ACC112 (cell line): ENCODE measurements at regions not wholly inside any gene's neighbourhood (a gene's known extent, or its start where the extent isn't known, plus 50 kb on each side); places are given as distances from the start of the nearest gene placed in this dataset.

Experiments
- H2AFZ ChIP-seq: fragments of 200-600 bp; sonication (generic); one replicate; pipeline ENCODE4 v1.6.0; 2017; ENCODE audit warnings: antibody characterized with exemption, low read length; ENCODE audit not compliant: unreplicated experiment
- H3K27ac ChIP-seq: fragments of 200-600 bp; sonication (generic); 2 replicates; pipeline ENCODE4 v1.5.1; 2014; ENCODE audit warnings: low read depth, mild to moderate bottlenecking, antibody characterized with exemption, low read length, moderate library complexity
- H3K27me3 ChIP-seq: fragments of 200-600 bp; sonication (generic); 2 replicates; pipeline ENCODE4 v1.6.1; 2014; ENCODE audit warnings: mild to moderate bottlenecking, antibody characterized with exemption, low read length, moderate library complexity, mixed read lengths; ENCODE audit not compliant: insufficient read depth
- H3K36me3 ChIP-seq: fragments of 200-600 bp; sonication (generic); 2 replicates; pipeline ENCODE4 v1.6.1; 2016; ENCODE audit warnings: mild to moderate bottlenecking, antibody characterized with exemption, low read length, moderate library complexity, mixed read lengths; ENCODE audit not compliant: insufficient read depth
- H3K4me1 ChIP-seq: fragments of 200-600 bp; sonication (generic); one replicate; pipeline ENCODE4 v1.6.1; 2016; ENCODE audit warnings: low read length, mixed read lengths; ENCODE audit not compliant: insufficient read depth, unreplicated experiment, control insufficient read depth
- H3K4me3 ChIP-seq: fragments of 200-600 bp; sonication (generic); 2 replicates; pipeline ENCODE4 v1.5.1; 2014; ENCODE audit warnings: mild to moderate bottlenecking, low read depth, low read length
- H3K79me2 ChIP-seq: fragments of 200-600 bp; sonication (generic); one replicate; pipeline ENCODE4 v1.6.0; 2016; ENCODE audit warnings: low read length; ENCODE audit not compliant: control insufficient read depth, unreplicated experiment, insufficient read depth

GRCh38 chr2:58521803-58522554 is 280.9 kb upstream of the FANCL start:
- Histone ChIP-seq H3K4me1 (no peaks in the 10 kb centered on the region), H2AFZ (no peak overlapping the region), H3K79me2 (no peaks in the 10 kb centered on the region)

GRCh38 chr2:58520903-58521302 is 279.8 kb upstream of the FANCL start:
- no peak overlapping the region for H3K27ac ChIP-seq
- no peaks in the 10 kb centered on the region; the same call in 1 of the 2 replicates for H3K27me3 ChIP-seq
- peaks cover 6% of the 10 kb centered on the region for H3K4me1 ChIP-seq
- H3K79me2 ChIP-seq, result no peaks in the 10 kb centered on the region
- H3K36me3 ChIP-seq, result no peaks in the 10 kb centered on the region
- no peak overlapping the region for H2AFZ ChIP-seq
- H3K4me3 ChIP-seq, result no peak overlapping the region

More at GRCh38 chr2:58521803-58522554, 280.9 kb upstream of the FANCL start:
- Histone ChIP-seq H3K27me3 (no peaks in the 10 kb centered on the region; the same call in 1 of the 2 replicates), H3K36me3 (no peaks in the 10 kb centered on the region), H3K4me3 (no peak overlapping the region), H3K27ac (no peak overlapping the region)

DNA sequence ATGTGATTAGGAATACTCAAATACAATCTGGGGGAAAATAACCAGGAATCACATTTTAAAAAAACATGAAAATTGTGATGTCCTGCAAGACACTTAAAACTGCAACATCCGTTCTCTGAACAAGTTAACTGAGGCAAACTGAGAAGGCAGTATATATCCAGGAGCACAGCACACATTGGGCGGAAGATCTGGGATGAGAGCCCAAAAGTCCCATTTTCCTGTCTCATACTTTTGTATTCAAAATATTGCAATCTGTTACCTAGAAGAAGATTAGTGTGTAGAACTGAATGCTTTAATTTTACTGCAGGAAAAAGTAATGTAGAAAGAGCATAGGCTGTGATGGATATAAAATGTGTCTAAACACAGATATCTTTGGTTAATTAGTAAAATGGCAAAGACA is 276.8 kb upstream of the FANCL start:
- no peak overlapping the region for H3K4me3 ChIP-seq

GRCh38 chr2:58516695-58517094 is 275.6 kb upstream of the FANCL start:
- H3K36me3 ChIP-seq, result no peaks in the 10 kb centered on the region
- no peak overlapping the region for H3K27ac ChIP-seq

More for the DNA sequence above, 276.8 kb upstream of the FANCL start:
- Histone ChIP-seq H3K79me2 (no peaks in the 10 kb centered on the region), H3K36me3 (no peaks in the 10 kb centered on the region), H3K27me3 (no peaks in the 10 kb centered on the region; the same call in 1 of the 2 replicates), H3K27ac (no peak overlapping the region), H3K4me1 (peaks cover 6% of the 10 kb centered on the region), H2AFZ (no peak overlapping the region)

DNA sequence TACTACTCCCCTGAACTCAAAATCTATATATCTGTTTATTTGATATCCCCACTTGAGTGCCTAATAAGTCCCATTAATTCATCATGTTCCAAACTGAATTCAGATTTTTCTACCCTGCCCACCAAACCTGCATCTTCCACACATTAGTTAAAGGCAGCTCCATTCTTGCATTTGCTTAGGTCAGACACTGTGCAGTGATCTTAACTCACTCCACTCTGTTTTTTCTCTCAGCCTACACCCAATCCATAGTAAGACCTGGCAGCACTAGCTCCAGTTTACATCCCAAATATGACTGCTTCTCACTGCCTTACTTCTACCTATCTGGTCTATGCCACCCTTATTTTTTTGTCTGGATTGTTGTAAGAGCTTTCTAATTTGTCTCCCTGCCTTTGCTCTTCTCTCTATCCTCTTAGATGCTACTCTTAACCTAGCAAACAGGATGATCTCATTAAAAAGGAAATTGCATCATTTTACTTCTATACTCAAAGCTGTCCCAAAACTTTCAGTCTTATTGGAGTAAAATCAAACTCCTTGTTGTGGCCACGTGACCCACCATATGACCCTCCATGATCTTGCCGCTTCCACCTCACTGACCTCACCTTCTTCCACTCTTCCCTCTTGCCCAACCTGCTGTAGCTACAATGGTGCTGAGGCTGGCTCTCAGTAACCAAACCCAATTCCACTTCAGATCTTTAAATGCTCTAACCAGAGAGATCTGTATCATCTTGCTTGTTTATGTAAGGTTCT is 274.9 kb upstream of the FANCL start:
- Histone ChIP-seq H3K27me3 (no peaks in the 10 kb centered on the region), H2AFZ (no peak overlapping the region), H3K4me3 (no peak overlapping the region), H3K27ac (no peak overlapping the region), H3K79me2 (no peaks in the 10 kb centered on the region), H3K4me1 (peaks cover 6% of the 10 kb centered on the region), H3K36me3 (no peaks in the 10 kb centered on the region)

More at GRCh38 chr2:58516695-58517094, 275.6 kb upstream of the FANCL start:
- Histone ChIP-seq H2AFZ (no peak overlapping the region), H3K27me3 (no peaks in the 10 kb centered on the region; the same call in 1 of the 2 replicates), H3K4me3 (no peak overlapping the region), H3K4me1 (peaks cover 6% of the 10 kb centered on the region), H3K79me2 (no peaks in the 10 kb centered on the region)

- Histone ChIP-seq H3K36me3 (no peaks in the 10 kb centered on the region), H3K79me2 (no peaks in the 10 kb centered on the region), H3K27me3 (no peaks in the 10 kb centered on the region), H2AFZ (no peak overlapping the region), H3K4me3 (no peak overlapping the region), H3K27ac (no peak overlapping the region), H3K4me1 (peaks cover 6% of the 10 kb centered on the region)
These were observed 273.1 kb upstream of the FANCL start for GRCh38 chr2:58514252-58514651.

- H2AFZ ChIP-seq, result no peak overlapping the region
- no peaks in the 10 kb centered on the region for H3K36me3 ChIP-seq
- no peak overlapping the region for H3K27ac ChIP-seq
- H3K79me2 ChIP-seq, result no peaks in the 10 kb centered on the region
- H3K27me3 ChIP-seq, result no peaks in the 10 kb centered on the region
- H3K4me1 ChIP-seq, result peaks cover 6% of the 10 kb centered on the region
- no peak overlapping the region for H3K4me3 ChIP-seq
These were observed 271.8 kb upstream of the FANCL start for GRCh38 chr2:58512878-58513277.

DNA sequence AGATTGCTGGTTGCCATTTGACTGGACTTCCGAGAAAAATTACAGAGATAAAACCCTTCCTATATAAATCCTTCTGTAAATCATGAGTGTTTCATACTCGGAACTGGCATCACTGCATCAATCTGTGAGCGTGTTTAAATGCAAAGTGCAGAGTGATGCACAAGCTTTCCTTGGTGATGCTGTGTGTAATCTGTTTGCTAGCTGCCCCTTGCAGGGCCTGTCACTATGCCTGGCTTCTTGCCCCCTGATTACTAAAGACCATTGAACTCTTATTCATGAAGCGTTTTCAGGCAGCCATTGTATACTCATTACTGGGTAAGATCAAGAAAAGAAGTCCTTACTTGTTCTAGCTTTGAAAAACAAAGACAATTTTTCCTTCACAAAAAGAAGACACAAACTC is 266.9 kb upstream of the FANCL start:
- Histone ChIP-seq H3K4me3 (no peak overlapping the region), H2AFZ (no peak overlapping the region), H3K79me2 (no peaks in the 10 kb centered on the region), H3K27me3 (no peaks in the 10 kb centered on the region), H3K4me1 (no peaks in the 10 kb centered on the region), H3K36me3 (no peaks in the 10 kb centered on the region), H3K27ac (no peak overlapping the region)

GRCh38 chr2:58503918-58504317 is 262.8 kb upstream of the FANCL start:
- no peaks in the 10 kb centered on the region for H3K4me1 ChIP-seq
- no peak overlapping the region for H3K4me3 ChIP-seq
- H3K36me3 ChIP-seq, result no peaks in the 10 kb centered on the region
- no peak overlapping the region for H2AFZ ChIP-seq
- no peaks in the 10 kb centered on the region for H3K27me3 ChIP-seq
- no peaks in the 10 kb centered on the region for H3K79me2 ChIP-seq
- no peak overlapping the region for H3K27ac ChIP-seq

DNA sequence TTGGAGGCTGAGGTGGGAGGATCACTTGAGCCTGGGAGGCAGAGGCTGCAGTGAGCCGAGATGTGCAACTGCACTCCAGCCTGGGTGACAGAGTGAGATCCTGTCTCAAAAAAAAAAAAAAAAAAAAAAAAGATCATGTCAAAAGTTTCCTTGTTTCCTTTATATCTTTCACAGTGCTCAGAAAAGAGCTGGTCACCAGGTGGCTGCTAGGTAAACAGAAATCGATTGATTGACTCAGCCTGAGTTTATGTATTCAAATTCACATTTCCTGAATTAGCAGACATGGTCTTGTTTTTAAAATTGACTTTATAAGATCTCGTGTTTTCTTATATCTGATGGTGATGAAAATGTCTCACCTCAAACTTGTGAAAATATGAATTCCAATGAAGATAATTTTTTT is 261.8 kb upstream of the FANCL start:
- H3K36me3 ChIP-seq, result no peaks in the 10 kb centered on the region
- H3K4me3 ChIP-seq, result no peak overlapping the region
- H2AFZ ChIP-seq, result no peak overlapping the region
- H3K27me3 ChIP-seq, result no peaks in the 10 kb centered on the region
- H3K79me2 ChIP-seq, result no peaks in the 10 kb centered on the region
- H3K4me1 ChIP-seq, result no peaks in the 10 kb centered on the region
- no peak overlapping the region for H3K27ac ChIP-seq
